ENCODE measurements at regions not wholly inside any gene's neighbourhood (a gene's known extent, or its start where the extent isn't known, plus 50 kb on each side); places are given as distances from the start of the nearest gene placed in this dataset.

DNA sequence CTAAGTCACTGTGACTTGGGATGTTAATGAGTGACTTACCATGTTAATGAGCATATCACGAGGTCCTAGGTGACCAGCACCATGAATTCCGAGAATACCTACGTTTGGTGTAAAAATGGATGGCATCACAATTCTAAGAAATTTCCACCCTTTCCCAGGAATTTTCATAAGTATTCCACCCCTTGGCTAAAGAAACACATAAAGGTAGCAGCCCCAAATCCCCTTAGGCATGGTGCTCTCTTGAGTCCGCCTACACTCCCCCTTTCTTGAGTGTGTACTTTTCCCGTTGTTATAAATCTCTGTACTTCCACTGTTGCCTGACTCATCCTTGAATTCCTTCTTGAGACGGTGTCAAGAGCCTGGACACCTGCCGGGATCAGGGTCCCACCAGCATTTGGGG, 504.0 kb upstream of the RBFOX1 start (continued):
- TF ChIP-seq ZNF639 (tag by site-specific recombination; IDR thresholded peaks at IDR 0.05) (no peak), ZNF629 (tag by site-specific recombination; IDR thresholded peaks at IDR 0.05) (no peak), ZNF221 (tag by site-specific recombination; IDR thresholded peaks at IDR 0.05; ENCODE audit: borderline replicate concordance) (no peak)

DNA sequence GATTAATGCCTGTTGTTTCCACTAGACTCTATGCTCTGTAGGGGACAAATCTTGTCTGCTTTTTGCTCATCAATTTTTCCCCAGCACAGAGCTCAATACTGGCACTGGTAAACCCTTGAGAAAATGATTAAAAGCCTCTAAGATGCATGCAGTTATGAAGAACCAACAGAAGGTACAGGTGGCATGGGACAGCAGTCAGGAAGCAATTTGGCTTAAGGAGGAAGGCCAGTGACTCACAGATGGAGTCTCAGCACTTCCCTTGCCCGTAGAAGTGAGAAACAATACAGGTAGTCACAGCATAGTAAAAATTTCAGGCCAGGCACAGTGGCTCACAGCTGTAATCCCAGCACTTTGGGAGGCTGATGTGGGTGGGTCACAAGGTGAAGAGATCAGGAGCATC, 504.7 kb upstream of the RBFOX1 start:
- TF ChIP-seq ZFHX2 (tag by site-specific recombination; conservative IDR thresholded peaks at IDR 0.05) (no peak), YY2 (tag by site-specific recombination; IDR thresholded peaks at IDR 0.05) (no peak), ZNF423 (tag by site-specific recombination; IDR thresholded peaks at IDR 0.05) (no peak), ZNF624 (tag by site-specific recombination; IDR thresholded peaks at IDR 0.05) (no peak), ZNF560 (tag by site-specific recombination; IDR thresholded peaks at IDR 0.05; ENCODE audit: borderline replicate concordance) (no peak), PRDM10 (tag by site-specific recombination; IDR thresholded peaks at IDR 0.05) (no peak), ZNF155 (tag by site-specific recombination; IDR thresholded peaks at IDR 0.05) (no peak), GLI2 (tag by site-specific recombination; IDR thresholded peaks at IDR 0.05; ENCODE audit: borderline replicate concordance, low read depth) (no peak), BCL6B (tag by site-specific recombination; IDR thresholded peaks at IDR 0.05) (no peak), GLIS1 (tag by site-specific recombination; IDR thresholded peaks at IDR 0.05) (no peak), ZNF184 (tag by site-specific recombination; IDR thresholded peaks at IDR 0.05) (no peak), SP7 (tag by site-specific recombination; IDR thresholded peaks at IDR 0.05) (no peak), SCRT2 (tag by site-specific recombination; IDR thresholded peaks at IDR 0.05) (no peak), ZFP3 (tag by site-specific recombination; IDR thresholded peaks at IDR 0.05; ENCODE audit: low read depth) (no peak), AEBP2 (tag by site-specific recombination; IDR thresholded peaks at IDR 0.05; ENCODE audit: borderline replicate concordance) (no peak), ZNF335 (tag by site-specific recombination; conservative IDR thresholded peaks at IDR 0.05) (no peak), ZNF433 (tag by site-specific recombination; IDR thresholded peaks at IDR 0.05; ENCODE audit: low read depth) (no peak)
- TF ChIP-seq, protein P1, sequence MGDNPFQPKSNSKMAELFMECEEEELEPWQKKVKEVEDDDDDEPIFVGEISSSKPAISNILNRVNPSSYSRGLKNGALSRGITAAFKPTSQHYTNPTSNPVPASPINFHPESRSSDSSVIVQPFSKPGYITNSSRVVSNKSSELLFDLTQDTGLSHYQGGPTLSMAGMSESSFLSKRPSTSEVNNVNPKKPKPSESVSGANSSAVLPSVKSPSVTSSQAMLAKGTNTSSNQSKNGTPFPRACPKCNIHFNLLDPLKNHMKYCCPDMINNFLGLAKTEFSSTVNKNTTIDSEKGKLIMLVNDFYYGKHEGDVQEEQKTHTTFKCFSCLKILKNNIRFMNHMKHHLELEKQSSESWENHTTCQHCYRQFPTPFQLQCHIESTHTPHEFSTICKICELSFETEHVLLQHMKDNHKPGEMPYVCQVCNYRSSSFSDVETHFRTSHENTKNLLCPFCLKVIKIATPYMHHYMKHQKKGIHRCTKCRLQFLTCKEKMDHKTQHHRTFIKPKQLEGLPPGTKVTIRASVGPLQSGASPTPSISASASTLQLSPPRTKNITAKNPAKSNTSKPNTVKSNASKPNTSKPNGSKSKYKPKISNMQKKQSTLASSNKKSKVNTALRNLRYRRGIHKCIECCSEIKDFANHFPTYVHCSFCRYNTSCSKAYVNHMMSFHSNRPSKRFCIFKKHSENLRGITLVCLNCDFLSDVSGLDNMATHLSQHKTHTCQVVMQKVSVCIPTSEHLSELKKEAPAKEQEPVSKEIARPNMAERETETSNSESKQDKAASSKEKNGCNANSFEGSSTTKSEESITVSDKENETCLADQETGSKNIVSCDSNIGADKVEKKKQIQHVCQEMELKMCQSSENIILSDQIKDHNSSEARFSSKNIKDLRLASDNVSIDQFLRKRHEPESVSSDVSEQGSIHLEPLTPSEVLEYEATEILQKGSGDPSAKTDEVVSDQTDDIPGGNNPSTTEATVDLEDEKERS (tag by site-specific recombination; IDR thresholded peaks at IDR 0.05) = no peak
- TF ChIP-seq, protein P2, sequence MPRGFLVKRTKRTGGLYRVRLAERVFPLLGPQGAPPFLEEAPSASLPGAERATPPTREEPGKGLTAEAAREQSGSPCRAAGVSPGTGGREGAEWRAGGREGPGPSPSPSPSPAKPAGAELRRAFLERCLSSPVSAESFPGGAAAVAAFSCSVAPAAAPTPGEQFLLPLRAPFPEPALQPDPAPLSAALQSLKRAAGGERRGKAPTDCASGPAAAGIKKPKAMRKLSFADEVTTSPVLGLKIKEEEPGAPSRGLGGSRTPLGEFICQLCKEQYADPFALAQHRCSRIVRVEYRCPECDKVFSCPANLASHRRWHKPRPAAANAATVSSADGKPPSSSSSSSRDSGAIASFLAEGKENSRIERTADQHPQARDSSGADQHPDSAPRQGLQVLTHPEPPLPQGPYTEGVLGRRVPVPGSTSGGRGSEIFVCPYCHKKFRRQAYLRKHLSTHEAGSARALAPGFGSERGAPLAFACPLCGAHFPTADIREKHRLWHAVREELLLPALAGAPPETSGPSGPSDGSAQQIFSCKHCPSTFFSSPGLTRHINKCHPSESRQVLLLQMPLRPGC (tag by site-specific recombination; IDR thresholded peaks at IDR 0.05) = no peak
- CTCF ChIA-PET = no interaction called here
- Histone ChIP-seq H3K4me1 (ENCODE audit: control insufficient read depth, insufficient read depth, low read length) (no peaks in the 10 kb centered on the region), H3K4me3 (ENCODE audit: low read depth, low read length) (no peak overlapping the region), H3K27ac (ENCODE audit: extremely low read depth, low read depth, low read length) (no peak overlapping the region), H3K36me3 (ENCODE audit: control insufficient read depth in 2 of 2, insufficient read depth in 1 of 2, low read length in 2 of 2) (no peaks in the 10 kb centered on the region), H3K9me3 (ENCODE audit: control insufficient read depth, insufficient read depth, low read depth, low read length) (no peaks in the 10 kb centered on the region)
- POLR2A ChIA-PET = no interaction called here

Data from HEK293 (cell line).